ENCODE measurements at regions not wholly inside any gene's neighbourhood (a gene's known extent, or its start where the extent isn't known, plus 50 kb on each side); places are given as distances from the start of the nearest gene placed in this dataset.

DNA sequence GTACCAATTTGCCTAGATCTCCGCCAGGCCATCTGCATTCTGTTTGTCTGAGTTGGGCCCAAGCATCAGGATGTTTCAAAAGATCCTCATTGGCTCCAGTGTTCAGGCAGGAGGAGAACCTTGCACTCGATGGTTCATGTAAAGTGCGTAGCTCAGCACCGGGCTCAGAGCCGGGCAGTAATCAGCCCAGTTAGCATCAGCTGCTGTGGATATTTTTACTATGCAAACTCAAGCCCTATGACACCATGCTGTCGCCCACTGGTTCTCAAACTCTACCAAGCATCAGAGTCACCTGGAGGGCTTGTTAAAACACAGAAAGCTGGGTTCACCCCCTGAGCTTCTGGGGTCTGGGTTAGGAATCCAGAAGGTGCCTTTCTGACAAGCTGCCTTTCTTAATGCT, 310.8 kb downstream of the SHQ1 start:
- H3K36me3 ChIP-seq (ENCODE audit: control insufficient read depth, insufficient read depth, low read length): no peaks in the 10 kb centered on the region
- H3K9me3 ChIP-seq (ENCODE audit: control insufficient read depth, insufficient read depth, low read depth, low read length): no peaks in the 10 kb centered on the region
- H3K27ac ChIP-seq (ENCODE audit: low read length): no peak overlapping the region
- intact Hi-C loops (cut with micrococcal nuclease; ENCODE audit: unreplicated experiment) (no loop called here), in situ Hi-C loops (cut with HindIII; ENCODE audit: low pct_unique_long_range_greater_than_20kb, low sequenced_read_pairs) (no loop called here)
- ATAC-seq (no peak), DNase-seq (ENCODE audit: low read depth, low spot score) (no peak)
- POLR2A ChIA-PET: no interaction called here
- no peaks in the 10 kb centered on the region; the same call in 1 of the 2 replicates for H3K27me3 ChIP-seq (ENCODE audit: control insufficient read depth, insufficient read depth, low read length)
- H3K4me3 ChIP-seq (ENCODE audit: low read depth in 2 of 2, low read length in 2 of 2): no peak overlapping the region
- H3K4me1 ChIP-seq (ENCODE audit: control insufficient read depth, insufficient read depth, low read length): no peaks in the 10 kb centered on the region
- CTCF ChIA-PET: no interaction called here
- TF ChIP-seq, protein P1, sequence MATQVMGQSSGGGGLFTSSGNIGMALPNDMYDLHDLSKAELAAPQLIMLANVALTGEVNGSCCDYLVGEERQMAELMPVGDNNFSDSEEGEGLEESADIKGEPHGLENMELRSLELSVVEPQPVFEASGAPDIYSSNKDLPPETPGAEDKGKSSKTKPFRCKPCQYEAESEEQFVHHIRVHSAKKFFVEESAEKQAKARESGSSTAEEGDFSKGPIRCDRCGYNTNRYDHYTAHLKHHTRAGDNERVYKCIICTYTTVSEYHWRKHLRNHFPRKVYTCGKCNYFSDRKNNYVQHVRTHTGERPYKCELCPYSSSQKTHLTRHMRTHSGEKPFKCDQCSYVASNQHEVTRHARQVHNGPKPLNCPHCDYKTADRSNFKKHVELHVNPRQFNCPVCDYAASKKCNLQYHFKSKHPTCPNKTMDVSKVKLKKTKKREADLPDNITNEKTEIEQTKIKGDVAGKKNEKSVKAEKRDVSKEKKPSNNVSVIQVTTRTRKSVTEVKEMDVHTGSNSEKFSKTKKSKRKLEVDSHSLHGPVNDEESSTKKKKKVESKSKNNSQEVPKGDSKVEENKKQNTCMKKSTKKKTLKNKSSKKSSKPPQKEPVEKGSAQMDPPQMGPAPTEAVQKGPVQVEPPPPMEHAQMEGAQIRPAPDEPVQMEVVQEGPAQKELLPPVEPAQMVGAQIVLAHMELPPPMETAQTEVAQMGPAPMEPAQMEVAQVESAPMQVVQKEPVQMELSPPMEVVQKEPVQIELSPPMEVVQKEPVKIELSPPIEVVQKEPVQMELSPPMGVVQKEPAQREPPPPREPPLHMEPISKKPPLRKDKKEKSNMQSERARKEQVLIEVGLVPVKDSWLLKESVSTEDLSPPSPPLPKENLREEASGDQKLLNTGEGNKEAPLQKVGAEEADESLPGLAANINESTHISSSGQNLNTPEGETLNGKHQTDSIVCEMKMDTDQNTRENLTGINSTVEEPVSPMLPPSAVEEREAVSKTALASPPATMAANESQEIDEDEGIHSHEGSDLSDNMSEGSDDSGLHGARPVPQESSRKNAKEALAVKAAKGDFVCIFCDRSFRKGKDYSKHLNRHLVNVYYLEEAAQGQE (IDR thresholded peaks at IDR 0.05; ENCODE audit: insufficient read depth in 1 of 2, low read depth in 2 of 2, low read length in 1 of 2): no peak
- TF ChIP-seq SIN3A (IDR thresholded peaks at IDR 0.05; ENCODE audit: borderline replicate concordance, insufficient read depth, low read depth, low read length): no peak
- no peak for TF ChIP-seq POLR2AphosphoS5 (IDR thresholded peaks at IDR 0.05; ENCODE audit: low read depth, low read length)
- no peak for TF ChIP-seq TCF7L2 (IDR thresholded peaks at IDR 0.05; ENCODE audit: low read depth, low read length)
- TF ChIP-seq, protein P2, sequence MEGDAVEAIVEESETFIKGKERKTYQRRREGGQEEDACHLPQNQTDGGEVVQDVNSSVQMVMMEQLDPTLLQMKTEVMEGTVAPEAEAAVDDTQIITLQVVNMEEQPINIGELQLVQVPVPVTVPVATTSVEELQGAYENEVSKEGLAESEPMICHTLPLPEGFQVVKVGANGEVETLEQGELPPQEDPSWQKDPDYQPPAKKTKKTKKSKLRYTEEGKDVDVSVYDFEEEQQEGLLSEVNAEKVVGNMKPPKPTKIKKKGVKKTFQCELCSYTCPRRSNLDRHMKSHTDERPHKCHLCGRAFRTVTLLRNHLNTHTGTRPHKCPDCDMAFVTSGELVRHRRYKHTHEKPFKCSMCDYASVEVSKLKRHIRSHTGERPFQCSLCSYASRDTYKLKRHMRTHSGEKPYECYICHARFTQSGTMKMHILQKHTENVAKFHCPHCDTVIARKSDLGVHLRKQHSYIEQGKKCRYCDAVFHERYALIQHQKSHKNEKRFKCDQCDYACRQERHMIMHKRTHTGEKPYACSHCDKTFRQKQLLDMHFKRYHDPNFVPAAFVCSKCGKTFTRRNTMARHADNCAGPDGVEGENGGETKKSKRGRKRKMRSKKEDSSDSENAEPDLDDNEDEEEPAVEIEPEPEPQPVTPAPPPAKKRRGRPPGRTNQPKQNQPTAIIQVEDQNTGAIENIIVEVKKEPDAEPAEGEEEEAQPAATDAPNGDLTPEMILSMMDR (IDR thresholded peaks at IDR 0.05): no peak
- BruUV-seq (replicated peaks): no TSS peak

DNA sequence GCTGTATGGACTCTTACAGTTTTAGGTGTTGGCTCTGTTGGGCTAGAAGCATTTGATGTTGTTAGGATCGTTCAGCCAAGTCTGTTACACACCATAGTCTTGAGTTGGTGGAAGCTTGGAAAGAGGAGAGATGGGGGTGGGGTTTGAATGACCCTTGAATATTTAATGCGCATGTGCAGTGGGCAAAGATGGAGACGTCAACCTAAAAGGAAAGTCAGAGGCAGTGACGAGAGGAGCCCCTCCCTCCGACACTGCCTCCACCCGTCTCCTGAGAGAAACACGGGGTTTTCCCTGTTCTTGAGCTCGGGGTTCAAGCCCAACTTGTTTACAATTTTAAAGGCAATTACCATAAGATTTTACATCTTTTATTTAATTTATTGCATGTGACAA, 311.4 kb downstream of the SHQ1 start:
- TF ChIP-seq, protein P2 (IDR thresholded peaks at IDR 0.05): no peak
- TF ChIP-seq, protein P1 (IDR thresholded peaks at IDR 0.05; ENCODE audit: insufficient read depth in 1 of 2, low read depth in 2 of 2, low read length in 1 of 2): no peak
- TF ChIP-seq SIN3A (IDR thresholded peaks at IDR 0.05; ENCODE audit: borderline replicate concordance, insufficient read depth, low read depth, low read length) (no peak), POLR2AphosphoS5 (IDR thresholded peaks at IDR 0.05; ENCODE audit: low read depth, low read length) (no peak), TCF7L2 (IDR thresholded peaks at IDR 0.05; ENCODE audit: low read depth, low read length) (no peak)
- in situ Hi-C loops (cut with HindIII; ENCODE audit: low pct_unique_long_range_greater_than_20kb, low sequenced_read_pairs): no loop called here
- ChIA-PET CTCF (no interaction called here), POLR2A (no interaction called here)
- no peak for DNase-seq (ENCODE audit: low read depth, low spot score)
- intact Hi-C loops (cut with micrococcal nuclease; ENCODE audit: unreplicated experiment): no loop called here
- Histone ChIP-seq H3K4me3 (ENCODE audit: low read depth in 2 of 2, low read length in 2 of 2) (no peak overlapping the region), H3K27ac (ENCODE audit: low read length) (no peak overlapping the region), H3K36me3 (ENCODE audit: control insufficient read depth, insufficient read depth, low read length) (no peaks in the 10 kb centered on the region), H3K4me1 (ENCODE audit: control insufficient read depth, insufficient read depth, low read length) (no peaks in the 10 kb centered on the region), H3K27me3 (ENCODE audit: control insufficient read depth, insufficient read depth, low read length) (no peaks in the 10 kb centered on the region; the same call in 1 of the 2 replicates), H3K9me3 (ENCODE audit: control insufficient read depth, insufficient read depth, low read depth, low read length) (no peaks in the 10 kb centered on the region)
- ATAC-seq: no peak
- BruUV-seq (replicated peaks): no TSS peak
